22Rv1 (cell line): ENCODE measurements at regions not wholly inside any gene's neighbourhood (a gene's known extent, or its start where the extent isn't known, plus 50 kb on each side); places are given as distances from the start of the nearest gene placed in this dataset.

Experiments
- ZFX ChIP-seq: fragments of 450-650 bp; IDR thresholded peaks from 2 replicates; pipeline ENCODE4 v1.6.1; 2017; ENCODE audit warnings: antibody characterized with exemption, borderline replicate concordance
- TF ChIP-seq, protein P1 (sequence below): fragments of 450-650 bp; IDR thresholded peaks from 2 replicates; pipeline ENCODE4 v1.5.1; 2017; ENCODE audit warnings: mild to moderate bottlenecking

DNA sequence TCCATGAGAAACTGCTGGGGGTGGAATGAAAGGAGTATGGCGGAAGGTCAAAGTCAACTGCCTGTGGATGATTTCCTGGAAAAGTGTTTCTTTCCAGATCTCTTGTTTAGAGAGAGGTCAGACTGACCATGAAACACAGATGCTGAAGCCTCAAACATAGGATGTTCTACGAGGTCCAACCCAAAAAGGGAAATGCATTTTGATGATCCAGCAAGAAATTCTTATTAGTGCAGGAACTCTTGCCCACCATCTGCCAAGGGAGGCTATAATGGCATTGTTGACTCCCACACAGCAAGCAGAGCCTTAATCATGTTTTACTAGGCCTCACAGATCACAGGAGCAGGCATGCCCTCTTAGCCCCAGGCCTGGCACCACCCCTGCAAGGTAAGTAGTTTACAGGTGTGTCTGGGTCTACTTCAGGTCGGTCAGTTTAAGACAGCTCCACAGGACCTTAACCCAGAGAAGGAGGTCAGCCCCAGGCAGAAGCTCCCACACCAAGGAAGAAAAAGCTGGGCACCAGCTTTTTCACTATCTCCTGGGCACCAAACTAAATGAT is 67.6 kb upstream of the CNKSR3 start:
- TF ChIP-seq, protein P1, sequence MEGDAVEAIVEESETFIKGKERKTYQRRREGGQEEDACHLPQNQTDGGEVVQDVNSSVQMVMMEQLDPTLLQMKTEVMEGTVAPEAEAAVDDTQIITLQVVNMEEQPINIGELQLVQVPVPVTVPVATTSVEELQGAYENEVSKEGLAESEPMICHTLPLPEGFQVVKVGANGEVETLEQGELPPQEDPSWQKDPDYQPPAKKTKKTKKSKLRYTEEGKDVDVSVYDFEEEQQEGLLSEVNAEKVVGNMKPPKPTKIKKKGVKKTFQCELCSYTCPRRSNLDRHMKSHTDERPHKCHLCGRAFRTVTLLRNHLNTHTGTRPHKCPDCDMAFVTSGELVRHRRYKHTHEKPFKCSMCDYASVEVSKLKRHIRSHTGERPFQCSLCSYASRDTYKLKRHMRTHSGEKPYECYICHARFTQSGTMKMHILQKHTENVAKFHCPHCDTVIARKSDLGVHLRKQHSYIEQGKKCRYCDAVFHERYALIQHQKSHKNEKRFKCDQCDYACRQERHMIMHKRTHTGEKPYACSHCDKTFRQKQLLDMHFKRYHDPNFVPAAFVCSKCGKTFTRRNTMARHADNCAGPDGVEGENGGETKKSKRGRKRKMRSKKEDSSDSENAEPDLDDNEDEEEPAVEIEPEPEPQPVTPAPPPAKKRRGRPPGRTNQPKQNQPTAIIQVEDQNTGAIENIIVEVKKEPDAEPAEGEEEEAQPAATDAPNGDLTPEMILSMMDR: no peak
- no peak for TF ChIP-seq ZFX
